GM18873 (cell line): ENCODE measurements at regions not wholly inside any gene's neighbourhood (a gene's known extent, or its start where the extent isn't known, plus 50 kb on each side); places are given as distances from the start of the nearest gene placed in this dataset.

Source experiments
- ATAC-seq: cut with Tn5 transposase; IDR thresholded peaks from one replicate; pipeline ENCODE4 v1.9.1; 2021; ENCODE audit warnings: mild to moderate bottlenecking, moderate library complexity, moderate number of reproducible peaks; ENCODE audit not compliant: unreplicated experiment, low FRiP score

GRCh38 chr5:143987751-143988560, 176.0 kb downstream of the HMHB1 start:
- ATAC-seq = no peak

- no peak for ATAC-seq
Observed at GRCh38 chr5:143992496-143992895, 178.0 kb downstream of the YIPF5 start.

- ATAC-seq = no peak
Observed at GRCh38 chr5:144002876-144003275, 167.6 kb downstream of the YIPF5 start.

- no peak for ATAC-seq
Observed at GRCh38 chr5:144003636-144004035, 166.8 kb downstream of the YIPF5 start.

GRCh38 chr5:144004146-144004545, 166.3 kb downstream of the YIPF5 start:
- no peak for ATAC-seq

GRCh38 chr5:144004751-144005150, 165.7 kb downstream of the YIPF5 start:
- ATAC-seq = no peak

GRCh38 chr5:144009116-144009515, 161.3 kb downstream of the YIPF5 start:
- no peak for ATAC-seq

GRCh38 chr5:144011388-144011787, 159.1 kb downstream of the YIPF5 start:
- no peak for ATAC-seq

- no peak for ATAC-seq
Observed at GRCh38 chr5:144013816-144014215, 156.6 kb downstream of the YIPF5 start.

GRCh38 chr5:144015961-144016360, 154.5 kb downstream of the YIPF5 start:
- ATAC-seq = no peak

- no peak for ATAC-seq
Observed at GRCh38 chr5:144017119-144017518, 153.3 kb downstream of the YIPF5 start.

GRCh38 chr5:144017631-144018030, 152.8 kb downstream of the YIPF5 start:
- ATAC-seq = no peak

- ATAC-seq = no peak
Observed at GRCh38 chr5:144024090-144024489, 146.4 kb downstream of the YIPF5 start.

GRCh38 chr5:144024545-144024944, 145.9 kb downstream of the YIPF5 start:
- no peak for ATAC-seq

GRCh38 chr5:144026286-144026685, 144.2 kb downstream of the YIPF5 start:
- no peak for ATAC-seq

GRCh38 chr5:144028058-144028457, 142.4 kb downstream of the YIPF5 start:
- ATAC-seq = no peak

GRCh38 chr5:144028636-144029035, 141.8 kb downstream of the YIPF5 start:
- no peak for ATAC-seq

- no peak for ATAC-seq
Observed at GRCh38 chr5:144030904-144031303, 139.6 kb downstream of the YIPF5 start.

- no peak for ATAC-seq
Observed at GRCh38 chr5:144032375-144032774, 138.1 kb downstream of the YIPF5 start.

GRCh38 chr5:144033486-144033885, 137.0 kb downstream of the YIPF5 start:
- no peak for ATAC-seq

- ATAC-seq = no peak
Observed at GRCh38 chr5:144035046-144035740, 135.3 kb downstream of the YIPF5 start.

GRCh38 chr5:144036476-144036875, 134.0 kb downstream of the YIPF5 start:
- ATAC-seq = no peak
